C1 segment of cervical spinal cord (tissue), 14 donors: ENCODE measurements at regions not wholly inside any gene's neighbourhood (a gene's known extent, or its start where the extent isn't known, plus 50 kb on each side); places are given as distances from the start of the nearest gene placed in this dataset.
A peak's percentile ranks its signal among the peaks of the same experiment; 100 is the strongest.
"Not testable (repeated sequence)": the region's sequence is repeated elsewhere in the genome, so short reads cannot be mapped to it uniquely, and the experiment has no call there.

Experiments used
- DNase-seq, 14 donors: peaks; one replicate each; lab custom pipeline; 2025; lab: John Stamatoyannopoulos, UW

DNA sequence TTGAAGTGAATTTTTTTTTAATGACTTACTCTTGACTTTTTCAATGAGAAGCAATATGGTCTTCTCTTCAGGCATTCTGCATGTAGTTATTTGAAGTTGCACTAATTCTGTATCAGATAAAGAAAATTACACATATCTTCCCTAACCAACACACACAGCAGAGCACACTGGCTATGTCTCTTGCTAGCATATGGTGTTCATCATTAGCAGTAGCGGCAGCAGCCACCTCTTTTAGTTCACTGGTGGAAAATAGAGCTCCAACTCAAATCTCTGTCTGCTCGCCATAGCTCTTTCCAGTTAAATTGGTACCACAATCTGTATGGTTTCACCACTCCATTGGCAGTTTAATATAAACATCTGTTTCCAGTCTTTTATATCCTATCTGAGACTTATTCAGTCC, 278.1 kb upstream of the ZEB2 start:
- DNase-seq, result no peak

- DNase-seq, result no peak
Measured at GRCh38 chr2:144796936-144797335, 277.0 kb upstream of the ZEB2 start.

DNA sequence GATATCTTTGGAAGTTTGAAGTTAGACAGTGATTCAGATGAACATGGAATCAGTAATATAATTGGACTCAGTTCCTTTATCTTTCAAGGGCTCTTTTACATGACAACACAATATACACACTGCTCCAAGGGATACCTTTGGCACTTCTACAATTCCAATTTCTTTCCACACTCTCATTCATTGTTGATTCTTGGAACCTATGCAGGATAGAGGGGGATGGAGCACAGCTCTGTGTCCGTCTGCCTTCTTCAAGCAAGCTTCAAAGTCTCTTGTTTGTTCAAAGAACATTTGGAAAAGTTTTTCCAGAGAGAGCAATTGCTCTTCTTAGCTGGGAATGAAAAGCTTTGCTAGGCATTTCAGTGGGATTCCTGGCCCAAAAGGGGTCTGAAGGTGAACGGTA, 276.2 kb upstream of the ZEB2 start:
- no peak for DNase-seq

DNA sequence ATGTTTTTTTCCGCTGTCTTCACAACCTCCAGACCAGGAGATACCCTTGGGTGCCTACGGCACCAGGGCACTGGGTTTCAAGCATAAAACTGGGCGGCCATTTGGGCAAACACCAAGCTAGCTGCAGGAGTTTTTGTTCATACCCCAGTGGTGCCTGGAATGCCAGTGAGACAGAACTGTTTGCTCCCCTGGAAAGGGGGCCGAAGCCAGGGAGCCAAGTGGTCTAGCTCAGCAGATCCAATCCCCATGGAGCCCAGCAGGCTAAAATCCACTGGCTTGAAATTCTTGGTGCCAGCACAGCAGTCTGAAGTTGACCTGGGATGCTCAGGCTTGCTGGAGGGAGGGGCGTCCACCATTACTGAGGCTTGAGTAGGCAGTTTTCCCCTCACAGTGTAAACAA, 265.3 kb upstream of the ZEB2 start:
- DNase-seq, result no peak

DNA sequence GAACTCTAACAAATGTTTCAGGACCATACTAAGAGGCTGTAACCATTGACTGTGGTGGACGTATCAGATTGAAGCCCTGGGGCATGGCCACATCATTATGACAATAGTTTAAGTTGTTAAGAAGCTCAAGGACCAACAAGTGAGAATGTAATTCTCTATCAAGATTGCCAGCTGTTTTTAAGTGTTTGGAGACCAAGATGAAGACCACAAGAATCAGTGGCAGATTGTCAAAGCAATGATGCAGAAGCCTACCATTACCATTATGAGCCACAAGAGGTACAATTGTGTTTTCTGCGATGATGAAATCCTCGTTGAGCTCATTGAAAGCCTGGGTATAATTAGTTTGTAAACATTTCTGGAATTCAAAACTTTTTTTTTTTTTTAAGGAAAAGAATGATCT, 261.1 kb upstream of the ZEB2 start:
- DNase-seq, result no peak

DNA sequence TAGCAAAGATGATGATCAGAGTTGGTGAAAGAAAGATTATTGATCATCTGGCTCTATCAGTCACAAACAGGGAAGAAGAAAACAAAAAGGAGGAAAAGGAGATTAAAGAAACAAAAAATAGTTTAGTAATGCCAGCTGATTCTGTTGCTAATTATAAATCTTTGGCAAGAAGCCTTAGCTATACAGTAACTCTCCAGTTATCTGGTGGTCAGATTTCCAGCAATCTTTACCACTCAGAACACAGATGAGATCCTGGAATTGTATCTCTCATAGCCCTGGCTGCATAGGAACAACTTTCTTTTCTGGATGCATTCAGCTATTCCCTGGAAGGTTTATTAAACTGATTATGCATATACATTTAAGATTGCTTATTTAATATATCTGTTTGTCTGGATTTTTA, 256.8 kb upstream of the ZEB2 start:
- no peak for DNase-seq

- DNase-seq, result no peak
Measured at GRCh38 chr2:144774809-144775208, 254.9 kb upstream of the ZEB2 start.

- no peak for DNase-seq
Measured at GRCh38 chr2:144771348-144771747, 251.4 kb upstream of the ZEB2 start.

GRCh38 chr2:144770616-144771230, 250.8 kb upstream of the ZEB2 start:
- DNase-seq, result peak in 3 of 14 donors; percentile 1 to 11 (median 1)

DNA sequence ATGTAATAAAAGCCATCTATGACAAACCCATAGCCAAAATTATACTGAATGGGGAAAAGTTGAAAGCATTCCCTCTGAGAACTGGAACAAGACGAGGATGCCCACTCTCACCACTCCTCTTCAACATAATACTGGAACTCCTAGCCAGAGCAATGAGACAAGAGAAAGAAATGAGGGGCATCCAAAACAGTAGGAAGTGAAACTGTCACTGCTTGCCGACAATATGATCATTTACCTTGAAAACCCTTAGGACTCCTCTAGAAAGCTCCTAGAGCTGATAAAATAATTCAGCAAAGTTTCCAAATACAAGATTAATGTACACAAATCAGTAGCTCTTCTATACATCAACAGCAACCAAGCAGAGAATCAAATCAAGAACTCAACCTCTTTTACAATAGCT, 241.0 kb upstream of the ZEB2 start:
- not testable (repeated sequence) for DNase-seq

GRCh38 chr2:144759746-144760145, 239.8 kb upstream of the ZEB2 start:
- DNase-seq, result no peak

- not testable (repeated sequence) for DNase-seq
Measured at GRCh38 chr2:144758196-144758595, 238.3 kb upstream of the ZEB2 start.

GRCh38 chr2:144753416-144753815, 233.5 kb upstream of the ZEB2 start:
- no peak for DNase-seq

DNA sequence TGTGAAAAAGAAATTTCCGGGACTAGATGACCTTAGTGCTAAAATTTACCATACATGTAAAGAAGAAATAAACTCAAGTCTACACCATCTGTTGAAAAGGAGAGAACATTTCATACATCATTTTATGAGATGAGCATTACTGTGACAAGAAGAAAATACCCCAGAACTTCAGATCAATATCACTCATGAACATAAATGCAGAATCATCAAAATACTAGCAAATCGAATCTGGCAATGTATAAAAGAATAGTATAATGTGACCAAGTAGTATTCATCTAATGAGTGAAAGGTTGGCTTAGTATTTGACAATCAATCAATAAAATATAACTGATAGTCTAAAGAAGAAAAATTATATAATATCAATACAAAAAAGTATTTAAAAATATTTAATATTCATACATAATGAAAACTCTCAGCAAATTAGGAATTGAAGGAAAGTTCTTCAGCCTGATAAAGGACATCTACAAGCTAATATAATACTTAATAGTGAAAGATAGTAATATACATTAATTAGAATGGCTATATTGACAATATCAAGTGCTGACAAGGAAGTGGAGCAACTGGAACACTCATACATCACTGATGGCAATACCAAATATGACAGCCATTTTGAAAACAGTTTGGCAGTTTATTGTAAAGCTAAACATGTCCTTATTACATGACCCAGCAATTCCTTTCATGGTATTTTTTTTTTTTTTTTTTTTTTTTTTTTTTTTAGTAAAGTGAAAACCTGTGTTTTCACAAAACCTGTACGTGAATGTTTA, 231.4 kb upstream of the ZEB2 start:
- DNase-seq, result no peak

- DNase-seq, result no peak
Measured at GRCh38 chr2:144749188-144749587, 229.3 kb upstream of the ZEB2 start.

- DNase-seq, result no peak
Measured at GRCh38 chr2:144748443-144748842, 228.5 kb upstream of the ZEB2 start.

GRCh38 chr2:144747571-144747970, 227.7 kb upstream of the ZEB2 start:
- DNase-seq, result no peak

GRCh38 chr2:144745424-144745823, 225.5 kb upstream of the ZEB2 start:
- no peak for DNase-seq

DNA sequence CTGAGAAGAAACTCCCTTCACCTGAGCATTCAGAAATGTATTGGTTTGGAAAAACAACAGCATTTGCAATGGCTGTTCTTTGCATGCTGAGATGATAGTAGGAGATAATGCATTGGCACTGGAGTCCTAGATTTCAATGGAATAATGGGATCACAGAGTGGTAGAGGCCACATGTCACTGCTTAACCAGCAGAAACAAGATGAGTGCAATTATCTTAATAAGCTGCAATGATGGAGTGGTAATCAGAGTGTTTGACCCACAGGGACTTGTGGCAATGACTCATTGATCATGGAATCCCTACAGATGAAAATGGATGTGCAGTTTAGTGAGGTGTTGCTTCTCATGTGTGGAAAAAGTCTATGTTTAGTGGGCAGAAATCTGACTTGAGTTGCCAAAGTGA, 218.8 kb upstream of the ZEB2 start:
- no peak for DNase-seq

DNA sequence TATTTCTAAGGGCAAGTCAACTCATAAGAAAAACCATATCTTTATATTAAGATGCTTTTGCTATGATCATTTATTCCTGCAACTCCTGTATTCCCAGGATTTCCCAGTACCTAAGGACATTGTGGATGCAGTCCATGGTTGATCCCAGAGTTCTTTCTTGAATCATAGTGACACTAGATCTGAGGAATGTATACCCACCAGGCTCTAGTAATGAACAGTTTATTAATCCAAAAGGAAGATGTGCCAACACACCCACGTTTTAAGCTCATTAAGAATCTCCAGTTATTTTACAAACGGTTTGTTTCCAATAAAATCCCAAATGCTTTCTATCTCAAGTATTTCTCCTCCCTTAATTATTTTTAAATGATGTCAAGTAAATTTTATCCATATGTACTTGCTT, 210.8 kb upstream of the ZEB2 start:
- DNase-seq, result no peak

DNA sequence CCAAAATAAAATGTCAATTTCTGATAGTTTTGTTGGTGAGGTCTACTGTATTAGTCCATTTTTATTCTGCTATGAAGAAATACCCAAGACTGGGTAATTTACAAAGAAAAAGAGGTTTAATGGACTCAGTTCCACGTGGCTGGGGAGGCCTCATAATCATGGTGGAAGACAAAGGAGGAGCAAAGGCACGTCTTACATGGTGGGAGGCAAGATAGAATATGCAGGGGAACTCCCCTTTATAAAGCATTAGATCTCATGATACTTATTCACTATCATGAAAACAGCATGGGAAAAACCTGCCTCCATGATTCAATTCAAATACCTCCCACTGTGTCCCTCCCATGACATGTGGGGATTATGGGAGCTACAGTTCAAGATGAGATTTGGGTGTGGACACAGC, 204.5 kb upstream of the ZEB2 start:
- DNase-seq, result not testable (repeated sequence)

GRCh38 chr2:144718376-144718775, 198.5 kb upstream of the ZEB2 start:
- DNase-seq, result no peak

GRCh38 chr2:144715992-144716391, 196.1 kb upstream of the ZEB2 start:
- no peak for DNase-seq

GRCh38 chr2:144713410-144713809, 193.5 kb upstream of the ZEB2 start:
- DNase-seq, result no peak
